IMR-90 (cell line): ENCODE measurements at regions not wholly inside any gene's neighbourhood (a gene's known extent, or its start where the extent isn't known, plus 50 kb on each side); places are given as distances from the start of the nearest gene placed in this dataset.

Source experiments
- ATAC-seq: fragments of 200-7000 bp; cut with Tn5 transposase; 2 replicates; pipeline ENCODE4 v1.9.1; 2020; ENCODE audit warnings: low read depth, mild to moderate bottlenecking, moderate library complexity
- BruUV-seq: library from RNA; stranded (reverse); fragments of 400-500 nt; replicated peaks from 2 replicates; lab custom pipeline; 2021; lab: Mats Ljungman, UMichigan
- CTCF ChIA-PET: fragments of 300-600 bp; formaldehyde crosslinking; extraction: SDS; loops from one replicate; lab custom pipeline; 2021; ENCODE audit warnings: antibody characterized with exemption; lab: Yijun Ruan, JAX
- POLR2A ChIA-PET: fragments of 300-600 bp; sonication (Branson Sonifier 250); formaldehyde crosslinking; loops from one replicate; lab custom pipeline; 2022; ENCODE audit warnings: antibody characterized with exemption; ENCODE audit not compliant: unreplicated experiment; lab: Charles Lee
- DNase-seq: peaks from one replicate; pipeline ENCODE4 v3.0.0; 2013
- H2AFZ ChIP-seq: replicated peaks from 2 replicates; pipeline ENCODE3; 2013; ENCODE audit warnings: low read length, mild to moderate bottlenecking; ENCODE audit not compliant: poor library complexity
- H2AK5ac ChIP-seq: 2 replicates; pipeline ENCODE4 v1.6.1; 2013; ENCODE audit warnings: low read depth, low read length, inconsistent platforms
- H2AK9ac ChIP-seq: replicated peaks from 2 replicates; pipeline ENCODE3; 2013; ENCODE audit warnings: mild to moderate bottlenecking, low read depth, low read length, moderate library complexity; ENCODE audit not compliant: poor library complexity
- H2BK120ac ChIP-seq: 2 replicates; pipeline ENCODE4 v1.6.1; 2013; ENCODE audit warnings: low read depth, low read length, inconsistent platforms
- H2BK15ac ChIP-seq: 3 replicates; pipeline ENCODE4 v1.6.1; 2013; ENCODE audit warnings: low read depth, low read length, inconsistent platforms
- H2BK20ac ChIP-seq: 2 replicates; pipeline ENCODE4 v1.6.1; 2013; ENCODE audit warnings: low read depth, mild to moderate bottlenecking, inconsistent platforms, low read length, moderate library complexity
- H2BK5ac ChIP-seq: 2 replicates; pipeline ENCODE4 v1.6.1; 2013; ENCODE audit warnings: mild to moderate bottlenecking, low read depth, low read length, inconsistent platforms; ENCODE audit not compliant: poor library complexity, severe bottlenecking
- H3K14ac ChIP-seq: replicated peaks from 2 replicates; pipeline ENCODE4 v1.6.1; 2013; ENCODE audit warnings: low read depth, low read length, inconsistent platforms
- H3K18ac ChIP-seq: 2 replicates; pipeline ENCODE4 v1.6.1; 2013; ENCODE audit warnings: low read depth, low read length, control low read depth
- H3K23ac ChIP-seq: 2 replicates; pipeline ENCODE4 v1.6.1; 2013; ENCODE audit warnings: low read depth, low read length, inconsistent platforms
- H3K27ac ChIP-seq: 2 replicates; pipeline ENCODE4 v1.5.1; 2013; ENCODE audit warnings: mild to moderate bottlenecking, control low read depth, low read length; ENCODE audit not compliant: insufficient read depth
- H3K27me3 ChIP-seq: 2 replicates; pipeline ENCODE4 v1.6.1; 2013; ENCODE audit warnings: low read length; ENCODE audit not compliant: control insufficient read depth, insufficient read depth
- H3K36me3 ChIP-seq: 2 replicates; pipeline ENCODE4 v1.6.1; 2013; ENCODE audit warnings: low read length, mixed read lengths; ENCODE audit not compliant: control insufficient read depth, insufficient read depth
- H3K4ac ChIP-seq: 2 replicates; pipeline ENCODE4 v1.6.1; 2013; ENCODE audit warnings: low read depth, low read length, inconsistent platforms
- H3K4me1 ChIP-seq: 2 replicates; pipeline ENCODE4 v1.6.1; 2013; ENCODE audit warnings: low read length, mixed read lengths; ENCODE audit not compliant: control insufficient read depth, insufficient read depth
- H3K4me2 ChIP-seq: 2 replicates; pipeline ENCODE4 v1.6.1; 2013; ENCODE audit warnings: low read depth, mild to moderate bottlenecking, control low read depth, low read length, moderate library complexity
- H3K4me3 ChIP-seq: 2 replicates; pipeline ENCODE4 v1.5.1; 2013; ENCODE audit warnings: low read depth, mild to moderate bottlenecking, control low read depth, low read length, moderate library complexity; ENCODE audit not compliant: insufficient read depth
- H3K56ac ChIP-seq: 2 replicates; pipeline ENCODE4 v1.6.1; 2013; ENCODE audit warnings: low read length, inconsistent platforms; ENCODE audit not compliant: insufficient read depth; ENCODE audit errors: extremely low read depth
- H3K79me1 ChIP-seq, 2 experiments: 2 replicates each; pipeline ENCODE4 v1.6.1; 2013; ENCODE audit warnings: low read length in 2 of 2, inconsistent platforms in 1 of 2, low read depth in 1 of 2
- H3K9ac ChIP-seq: 2 replicates; pipeline ENCODE4 v1.6.1; 2013; ENCODE audit warnings: low read depth, low read length, control low read depth
- H3K9me1 ChIP-seq: 2 replicates; pipeline ENCODE4 v1.6.1; 2013; ENCODE audit warnings: low read length, inconsistent platforms; ENCODE audit not compliant: insufficient read depth
- H3K9me3 ChIP-seq: 2 replicates; pipeline ENCODE4 v1.6.1; 2013; ENCODE audit warnings: low read length; ENCODE audit not compliant: control insufficient read depth, insufficient read depth
- H4K20me1 ChIP-seq: 2 replicates; pipeline ENCODE4 v1.6.1; 2013; ENCODE audit warnings: low read length, inconsistent platforms; ENCODE audit not compliant: insufficient read depth
- H4K5ac ChIP-seq: 2 replicates; pipeline ENCODE4 v1.6.1; 2013; ENCODE audit warnings: mild to moderate bottlenecking, low read depth, low read length, control low read depth
- H4K8ac ChIP-seq, 2 experiments: 2 replicates each; pipeline ENCODE4 v1.6.1; 2013; ENCODE audit warnings: low read depth in 2 of 2, low read length in 2 of 2, control low read depth in 1 of 2, inconsistent platforms in 1 of 2
- H4K91ac ChIP-seq: 2 replicates; pipeline ENCODE4 v1.6.1; 2013; ENCODE audit warnings: low read depth, low read length, inconsistent platforms; ENCODE audit not compliant: insufficient read depth
- BHLHE40 ChIP-seq: fragments of 150-350 bp; IDR thresholded peaks from 2 replicates; pipeline ENCODE4 v1.6.1; 2016; ENCODE audit warnings: mild to moderate bottlenecking, low read depth, low read length
- CEBPB ChIP-seq: IDR thresholded peaks from 2 replicates; pipeline ENCODE4 v1.6.1; 2012; ENCODE audit warnings: low read depth, low read length, improper control_type of control experiment
- CHD1 ChIP-seq: IDR thresholded peaks from 2 replicates; pipeline ENCODE4 v1.6.1; 2012; ENCODE audit warnings: low read depth, low read length, improper control_type of control experiment
- FOS ChIP-seq: fragments of 150-350 bp; IDR thresholded peaks from 2 replicates; pipeline ENCODE4 v1.6.1; 2016; ENCODE audit warnings: low read depth, low read length
- MAFK ChIP-seq: IDR thresholded peaks from 2 replicates; pipeline ENCODE4 v1.6.1; 2012; ENCODE audit warnings: low read depth, low read length, improper control_type of control experiment
- MAZ ChIP-seq: IDR thresholded peaks from 2 replicates; pipeline ENCODE4 v1.6.1; 2012; ENCODE audit warnings: low read depth, mild to moderate bottlenecking, low read length, improper control_type of control experiment, moderate library complexity, borderline replicate concordance
- MXI1 ChIP-seq: IDR thresholded peaks from 2 replicates; pipeline ENCODE4 v1.6.1; 2012; ENCODE audit warnings: low read depth, mild to moderate bottlenecking, low read length, moderate library complexity, borderline replicate concordance
- NFE2L2 ChIP-seq: fragments of 150-350 bp; IDR thresholded peaks from 2 replicates; pipeline ENCODE4 v1.6.1; 2016; ENCODE audit warnings: low read depth, mild to moderate bottlenecking, low read length
- POLR2A ChIP-seq: IDR thresholded peaks from 2 replicates; pipeline ENCODE4 v1.6.1; 2012; ENCODE audit warnings: mild to moderate bottlenecking, low read depth, low read length
- RAD21 ChIP-seq: IDR thresholded peaks from 2 replicates; pipeline ENCODE4 v1.6.1; 2012; ENCODE audit warnings: low read length, improper control_type of control experiment
- RCOR1 ChIP-seq: IDR thresholded peaks from 2 replicates; pipeline ENCODE4 v1.6.1; 2012; ENCODE audit warnings: mild to moderate bottlenecking, low read length, improper control_type of control experiment; ENCODE audit not compliant: insufficient replicate concordance
- RFX5 ChIP-seq: IDR thresholded peaks from 2 replicates; pipeline ENCODE4 v1.8.0; 2012; ENCODE audit warnings: low read depth, mild to moderate bottlenecking, low read length, moderate library complexity
- SMC3 ChIP-seq: fragments of 150-350 bp; IDR thresholded peaks from 2 replicates; pipeline ENCODE4 v1.6.1; 2016; ENCODE audit warnings: low read depth, mild to moderate bottlenecking, antibody characterized with exemption, low read length, moderate library complexity
- WGBS, 2 experiments: methylation state at CpG; one replicate each; pipeline versions ENCODE4 v1.1.5 to v1.1.7; 2013; ENCODE audit warnings: missing lambda C conversion rate in 2 of 2; ENCODE audit not compliant: insufficient read length in 1 of 2; ENCODE audit errors: extremely low coverage in 2 of 2; 5-methylcytosine and 5-hydroxymethylcytosine counted together
- dilution Hi-C: fragments of 300-500 bp; cut with HindIII; formaldehyde crosslinking; loops from one replicate; pipeline ENCODE4 v1.14.3; 2018; ENCODE audit warnings: low sequenced_read_pairs; ENCODE audit not compliant: unreplicated experiment
- in situ Hi-C: fragments of 300-500 bp; cut with MboI; formaldehyde crosslinking; loops from 3 replicates; pipeline ENCODE4 v1.14.3; 2019; ENCODE audit warnings: low sequenced_read_pairs, inconsistent platforms, mixed read lengths
- intact Hi-C: fragments of 100-400 bp; cut with micrococcal nuclease; formaldehyde crosslinking; loops from 2 replicates; pipeline ENCODE4 v1.10.0; 2022
- TF ChIP-seq, protein P1 (sequence below): fragments of 150-350 bp; IDR thresholded peaks from 2 replicates; pipeline ENCODE4 v1.6.1; 2016; ENCODE audit warnings: low read depth, mild to moderate bottlenecking, low read length, moderate library complexity, borderline replicate concordance
- TF ChIP-seq, protein P2 (sequence below): conservative IDR thresholded peaks from 2 replicates; pipeline ENCODE4 v1.5.1; 2012; ENCODE audit warnings: mild to moderate bottlenecking, low read depth, low read length, improper control_type of control experiment
- TF ChIP-seq, protein P3 (sequence below): fragments of 150-350 bp; IDR thresholded peaks from 2 replicates; pipeline ENCODE4 v1.6.1; 2017; ENCODE audit warnings: mild to moderate bottlenecking, antibody characterized with exemption, low read length, low read depth

DNA sequence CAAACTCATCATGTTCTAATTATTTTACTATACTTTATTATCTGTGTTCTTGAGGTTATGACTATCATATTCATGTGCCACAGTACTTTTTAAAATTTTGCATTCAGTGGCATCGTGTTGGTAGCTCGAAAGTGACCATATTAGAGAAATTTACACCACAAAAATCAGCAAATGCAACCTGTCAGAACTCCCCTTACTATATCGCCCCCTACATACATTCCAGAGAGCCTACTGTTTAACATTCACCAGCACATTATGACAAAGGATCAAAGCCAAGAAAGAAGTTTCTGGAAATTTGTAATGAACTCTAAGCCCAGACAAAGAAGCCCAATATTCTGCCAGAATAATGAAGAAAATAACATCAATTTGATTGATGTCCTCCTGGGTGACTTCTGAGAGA is 909.3 kb downstream of the LTN1 start:
- no peak overlapping the region for H2BK15ac ChIP-seq
- H3K18ac ChIP-seq: no peak overlapping the region
- H2AK5ac ChIP-seq: no peak overlapping the region
- DNase-seq: no peak
- H3K79me1 ChIP-seq: no peaks in the 10 kb centered on the region
- H2BK20ac ChIP-seq: no peak overlapping the region
- no peak overlapping the region for H3K27ac ChIP-seq
- H3K9me3 ChIP-seq: no peaks in the 10 kb centered on the region
- no CpG with 5 or more reads among the region's 3 CpGs for WGBS, 2 experiments
- ChIA-PET CTCF (interaction anchor here (0.5 to 1.0 kb wide), 2 partner anchors 28 to 843 kb away, joined by 3 read pairs; no protein-coding TSS in a partner anchor), POLR2A (no interaction called here)
- no peak overlapping the region for H3K4me3 ChIP-seq
- no peaks in the 10 kb centered on the region for H3K9me1 ChIP-seq
- H3K23ac ChIP-seq: no peak overlapping the region
- H3K36me3 ChIP-seq: no peaks in the 10 kb centered on the region
- H3K4me1 ChIP-seq: no peaks in the 10 kb centered on the region
- H3K4me2 ChIP-seq: no peak overlapping the region
- no peak overlapping the region for H2BK120ac ChIP-seq
- intact Hi-C loops: no loop called here
- no peak overlapping the region for H4K5ac ChIP-seq
- no peak overlapping the region for H3K9ac ChIP-seq
- H3K4ac ChIP-seq: no peak overlapping the region
- no peaks in the 10 kb centered on the region for H4K20me1 ChIP-seq
- no peak overlapping the region for H2AK9ac ChIP-seq
- no peak overlapping the region for H4K8ac ChIP-seq
- H4K91ac ChIP-seq: no peak overlapping the region
- dilution Hi-C loops: no loop called here
- no peak overlapping the region for H3K56ac ChIP-seq
- H3K27me3 ChIP-seq: no peaks in the 10 kb centered on the region
- no peak overlapping the region for H2BK5ac ChIP-seq
- no peak overlapping the region for H2AFZ ChIP-seq
- no TSS peak for BruUV-seq
- ATAC-seq: no peak
- no peak overlapping the region for H3K14ac ChIP-seq
- TF ChIP-seq, protein P1, sequence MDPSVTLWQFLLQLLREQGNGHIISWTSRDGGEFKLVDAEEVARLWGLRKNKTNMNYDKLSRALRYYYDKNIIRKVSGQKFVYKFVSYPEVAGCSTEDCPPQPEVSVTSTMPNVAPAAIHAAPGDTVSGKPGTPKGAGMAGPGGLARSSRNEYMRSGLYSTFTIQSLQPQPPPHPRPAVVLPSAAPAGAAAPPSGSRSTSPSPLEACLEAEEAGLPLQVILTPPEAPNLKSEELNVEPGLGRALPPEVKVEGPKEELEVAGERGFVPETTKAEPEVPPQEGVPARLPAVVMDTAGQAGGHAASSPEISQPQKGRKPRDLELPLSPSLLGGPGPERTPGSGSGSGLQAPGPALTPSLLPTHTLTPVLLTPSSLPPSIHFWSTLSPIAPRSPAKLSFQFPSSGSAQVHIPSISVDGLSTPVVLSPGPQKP: no peak
- TF ChIP-seq MXI1 (no peak), RFX5 (no peak), MAZ (no peak), RCOR1 (no peak), SMC3 (no peak), MAFK (no peak), CEBPB (no peak), CHD1 (no peak), BHLHE40 (no peak), POLR2A (no peak), FOS (no peak), RAD21 (no peak), NFE2L2 (no peak)
- TF ChIP-seq, protein P2, sequence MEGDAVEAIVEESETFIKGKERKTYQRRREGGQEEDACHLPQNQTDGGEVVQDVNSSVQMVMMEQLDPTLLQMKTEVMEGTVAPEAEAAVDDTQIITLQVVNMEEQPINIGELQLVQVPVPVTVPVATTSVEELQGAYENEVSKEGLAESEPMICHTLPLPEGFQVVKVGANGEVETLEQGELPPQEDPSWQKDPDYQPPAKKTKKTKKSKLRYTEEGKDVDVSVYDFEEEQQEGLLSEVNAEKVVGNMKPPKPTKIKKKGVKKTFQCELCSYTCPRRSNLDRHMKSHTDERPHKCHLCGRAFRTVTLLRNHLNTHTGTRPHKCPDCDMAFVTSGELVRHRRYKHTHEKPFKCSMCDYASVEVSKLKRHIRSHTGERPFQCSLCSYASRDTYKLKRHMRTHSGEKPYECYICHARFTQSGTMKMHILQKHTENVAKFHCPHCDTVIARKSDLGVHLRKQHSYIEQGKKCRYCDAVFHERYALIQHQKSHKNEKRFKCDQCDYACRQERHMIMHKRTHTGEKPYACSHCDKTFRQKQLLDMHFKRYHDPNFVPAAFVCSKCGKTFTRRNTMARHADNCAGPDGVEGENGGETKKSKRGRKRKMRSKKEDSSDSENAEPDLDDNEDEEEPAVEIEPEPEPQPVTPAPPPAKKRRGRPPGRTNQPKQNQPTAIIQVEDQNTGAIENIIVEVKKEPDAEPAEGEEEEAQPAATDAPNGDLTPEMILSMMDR: no peak
- TF ChIP-seq, protein P3, sequence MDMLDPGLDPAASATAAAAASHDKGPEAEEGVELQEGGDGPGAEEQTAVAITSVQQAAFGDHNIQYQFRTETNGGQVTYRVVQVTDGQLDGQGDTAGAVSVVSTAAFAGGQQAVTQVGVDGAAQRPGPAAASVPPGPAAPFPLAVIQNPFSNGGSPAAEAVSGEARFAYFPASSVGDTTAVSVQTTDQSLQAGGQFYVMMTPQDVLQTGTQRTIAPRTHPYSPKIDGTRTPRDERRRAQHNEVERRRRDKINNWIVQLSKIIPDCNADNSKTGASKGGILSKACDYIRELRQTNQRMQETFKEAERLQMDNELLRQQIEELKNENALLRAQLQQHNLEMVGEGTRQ: no peak
- in situ Hi-C loops: no loop called here
